Retinal pigment epithelial cell (primary cell): ENCODE measurements at regions not wholly inside any gene's neighbourhood (a gene's known extent, or its start where the extent isn't known, plus 50 kb on each side); places are given as distances from the start of the nearest gene placed in this dataset.

Experiments used
- DNase-seq: peaks from one replicate; pipeline ENCODE4 v3.0.0-alpha.2; 2010; ENCODE audit warnings: low read depth
- H3K4me3 ChIP-seq: 2 replicates; pipeline ENCODE4 v1.5.1; 2011; ENCODE audit warnings: mild to moderate bottlenecking, low read length, control low read depth, moderate library complexity
- CTCF ChIP-seq: conservative IDR thresholded peaks from 2 replicates; pipeline ENCODE4 v1.5.1; 2011; ENCODE audit warnings: low read depth, low read length, control low read depth, inconsistent platforms

GRCh38 chr2:43171789-43172188 lies 54.6 kb downstream of the ZFP36L2 start:
- no peak overlapping the region for H3K4me3 ChIP-seq
- peak; percentile 15 for DNase-seq
- no peak for TF ChIP-seq CTCF

DNA sequence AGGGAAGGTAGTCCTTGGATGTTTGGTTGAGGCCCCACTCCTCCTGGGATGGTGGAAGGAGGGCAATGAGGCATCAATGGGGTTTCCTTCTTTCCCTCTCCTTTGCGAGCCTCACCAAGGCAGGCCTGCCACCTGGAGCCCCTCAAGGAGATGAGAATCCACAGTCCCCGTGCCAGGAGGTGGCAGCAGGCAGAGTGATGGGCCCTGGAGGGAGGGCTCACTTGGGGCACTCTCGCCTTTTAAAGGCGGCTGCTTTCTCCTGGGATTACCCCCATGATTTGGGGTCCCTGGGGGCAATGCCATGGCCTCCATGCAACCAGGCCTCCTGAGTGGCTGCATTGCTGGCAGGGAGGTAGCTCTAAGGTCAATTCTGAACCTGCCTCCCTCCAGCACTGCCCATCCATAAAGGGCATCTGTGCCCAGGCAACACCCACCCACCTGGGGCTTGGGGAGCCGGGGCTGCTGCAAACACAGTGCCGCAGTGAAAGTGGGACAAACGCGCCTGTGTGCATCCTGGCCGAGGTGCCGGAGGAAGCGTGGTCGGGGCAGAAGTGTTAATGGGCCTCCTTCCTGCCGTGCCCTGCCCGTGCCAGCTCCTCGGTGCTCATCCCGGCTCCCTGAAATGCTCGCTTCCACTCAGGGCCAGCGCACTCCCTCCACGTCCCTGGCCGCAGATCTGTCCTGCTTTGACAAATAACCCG lies 55.9 kb downstream of the ZFP36L2 start:
- DNase-seq, result no peak
- TF ChIP-seq CTCF, result no peak
- no peak overlapping the region for H3K4me3 ChIP-seq

DNA sequence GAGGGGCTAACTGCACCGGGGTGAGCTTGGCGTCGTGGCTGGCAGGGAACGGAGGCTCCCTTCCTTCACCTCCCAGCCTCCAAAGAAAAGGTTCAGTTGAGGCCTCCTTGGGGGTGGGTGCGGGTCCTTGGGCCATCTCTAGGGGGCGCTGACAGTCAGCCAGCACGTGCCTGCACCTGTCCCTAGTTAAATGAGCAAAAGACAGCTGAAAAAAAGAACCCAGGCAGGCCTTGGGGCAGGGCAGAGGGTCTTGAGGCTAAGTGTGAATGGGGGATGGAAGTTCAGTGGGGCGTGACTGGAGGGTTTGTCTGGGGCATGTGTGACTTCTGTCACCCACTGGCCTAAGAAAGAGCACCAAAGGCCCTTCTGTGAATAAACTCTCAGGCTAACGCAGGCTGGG lies 56.4 kb downstream of the ZFP36L2 start:
- no peak for DNase-seq
- no peak overlapping the region for H3K4me3 ChIP-seq
- peak; percentile 51 for TF ChIP-seq CTCF

DNA sequence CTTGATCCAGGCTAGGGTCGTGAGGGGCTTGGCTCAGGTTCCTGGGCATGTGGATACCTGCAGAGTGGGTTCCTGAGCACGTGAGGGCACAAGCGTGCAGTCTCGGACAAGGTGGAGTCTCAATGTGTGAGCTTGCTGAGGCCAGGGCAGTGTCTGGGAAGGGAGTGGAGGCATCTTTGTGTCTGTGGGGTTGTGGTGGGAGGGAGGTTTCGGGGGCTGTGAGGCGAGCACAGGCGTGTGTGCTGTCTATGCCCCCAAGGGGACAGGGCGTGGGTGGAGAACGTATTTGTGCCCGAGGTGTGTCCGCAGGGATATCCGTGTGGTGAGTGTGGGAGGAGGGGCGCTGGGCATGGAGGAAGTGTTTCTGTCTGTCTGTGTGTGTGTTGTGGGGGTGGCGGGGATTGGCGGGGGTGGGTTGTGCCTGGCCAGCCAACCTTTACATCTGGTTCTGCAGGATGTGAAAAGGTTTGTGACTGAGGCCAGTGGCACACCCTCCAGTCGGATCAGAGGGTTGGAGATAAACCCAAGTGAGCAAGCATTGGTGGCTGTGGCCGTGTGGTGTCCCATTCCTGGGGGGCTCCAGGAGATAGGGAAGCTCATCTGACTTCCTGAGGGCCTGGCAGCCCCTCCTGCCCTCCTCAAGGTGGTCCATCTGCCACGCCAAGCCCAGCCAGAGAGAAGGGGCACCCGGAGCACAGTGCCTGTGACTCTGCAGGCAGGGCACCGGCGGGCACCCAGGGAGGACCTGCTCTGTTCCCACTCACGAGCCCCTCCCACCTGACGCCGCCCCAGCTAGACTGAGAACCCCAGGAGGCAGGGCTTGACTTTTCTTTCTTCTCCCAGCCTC lies 57.1 kb downstream of the ZFP36L2 start:
- no peak for TF ChIP-seq CTCF
- no peak for DNase-seq
- no peak overlapping the region for H3K4me3 ChIP-seq

DNA sequence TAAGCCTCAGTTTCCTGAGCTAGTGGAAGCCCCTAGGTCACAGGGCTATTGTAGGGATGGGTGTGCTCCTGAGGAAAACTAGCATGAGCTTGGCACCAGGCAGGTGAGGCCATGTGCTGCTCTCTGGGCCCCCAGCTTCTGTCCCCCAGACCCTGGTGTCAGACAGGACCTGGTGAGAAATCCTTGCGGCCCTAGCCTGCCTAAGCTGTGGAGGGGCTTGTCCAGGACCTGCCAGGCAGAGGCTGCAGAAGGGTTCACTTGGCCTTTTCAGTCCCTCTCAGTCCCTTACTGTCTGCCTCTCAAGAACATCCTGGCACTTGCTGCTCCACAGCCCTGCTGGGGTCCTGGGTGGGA lies 58.4 kb downstream of the ZFP36L2 start:
- no peak for DNase-seq
- no peak overlapping the region for H3K4me3 ChIP-seq
- no peak for TF ChIP-seq CTCF

- no peak for DNase-seq
- no peak overlapping the region for H3K4me3 ChIP-seq
- TF ChIP-seq CTCF, result peak; percentile 39
These were observed 60.9 kb downstream of the ZFP36L2 start for GRCh38 chr2:43165378-43166069.
